ENCODE measurements at regions not wholly inside any gene's neighbourhood (a gene's known extent, or its start where the extent isn't known, plus 50 kb on each side); places are given as distances from the start of the nearest gene placed in this dataset.

DNA sequence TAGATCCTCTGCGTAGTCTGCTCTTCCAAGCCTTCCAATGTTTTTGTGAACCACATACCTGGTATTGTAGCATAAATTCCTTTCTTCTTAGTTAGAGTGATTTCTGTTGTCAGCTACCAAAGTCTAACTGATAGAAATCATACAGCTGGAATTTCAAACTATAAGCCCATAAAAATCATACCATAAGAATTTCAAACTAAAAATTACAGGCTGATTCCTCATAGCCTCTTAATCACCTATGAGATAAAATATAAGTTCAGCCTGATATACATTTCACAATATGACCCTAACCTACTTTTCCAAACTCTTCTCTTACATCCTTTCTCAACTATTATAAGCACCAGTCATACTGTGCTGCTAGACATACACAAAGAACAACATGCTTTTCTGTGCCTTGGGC lies 64.8 kb downstream of the PTHLH start:
- no peak overlapping the region for H3K27ac ChIP-seq (replicated peaks; ENCODE audit: low read length)

DNA sequence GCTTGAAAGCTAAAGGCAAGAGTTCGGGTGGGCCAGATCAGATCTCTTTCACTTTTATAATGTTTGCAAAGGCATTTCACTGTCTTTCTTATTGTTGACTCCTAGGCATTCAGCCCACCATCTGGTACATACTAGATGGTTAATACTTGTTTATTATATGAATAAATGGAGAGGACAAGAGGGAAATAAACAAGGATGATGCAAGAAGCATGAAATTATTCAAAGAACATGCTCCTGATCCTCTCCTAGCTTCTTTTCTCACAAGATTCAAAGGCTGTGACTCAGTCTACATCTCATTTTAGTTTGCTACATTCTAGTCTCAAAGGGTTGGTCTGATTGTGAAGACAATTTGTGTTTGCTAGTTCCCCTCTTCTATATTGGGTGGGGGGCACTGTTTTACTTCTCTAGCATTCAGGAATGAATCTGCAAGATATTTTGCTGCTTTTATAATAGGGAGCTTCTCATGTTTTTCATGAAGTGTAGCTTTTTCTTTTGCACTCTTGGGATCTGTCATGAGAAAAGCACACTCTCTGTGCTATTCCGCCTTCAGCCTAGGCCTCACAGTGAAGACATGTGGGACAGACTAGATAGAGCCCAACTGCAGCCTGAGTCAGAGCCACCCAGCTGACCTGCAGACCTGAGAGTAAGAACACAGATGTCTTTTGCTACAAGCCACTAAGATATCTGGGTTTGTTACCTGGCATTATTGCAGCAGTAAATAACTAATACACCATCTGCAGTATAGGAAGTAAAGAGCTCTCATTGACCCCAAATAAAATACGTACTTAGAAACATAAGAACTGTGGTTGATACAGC lies 65.7 kb downstream of the PTHLH start:
- H2AK5ac ChIP-seq (ENCODE audit: low read depth, low read length) = no peak overlapping the region
- no peak overlapping the region for H2BK5ac ChIP-seq (ENCODE audit: low read length)
- H3K27ac ChIP-seq (replicated peaks; ENCODE audit: low read length) = no peak overlapping the region
- no peaks in the 10 kb centered on the region for H3K36me3 ChIP-seq (replicated peaks in 1 of 2; ENCODE audit: control insufficient read depth in 2 of 2, insufficient read depth in 2 of 2, low read length in 2 of 2)
- H3K27me3 ChIP-seq (ENCODE audit: control insufficient read depth in 3 of 3, insufficient read depth in 3 of 3, low read depth in 1 of 3, low read length in 3 of 3) = no peaks in the 10 kb centered on the region
- no peak overlapping the region for H3K4ac ChIP-seq (ENCODE audit: low read length)
- no peak overlapping the region for H2BK120ac ChIP-seq (ENCODE audit: low read depth, low read length)
- H3K4me3 ChIP-seq (ENCODE audit: low read length in 2 of 2) = no peak overlapping the region
- no peak overlapping the region for H2BK15ac ChIP-seq (ENCODE audit: low read length)
- H3K18ac ChIP-seq (ENCODE audit: low read length) = no peak overlapping the region
- no peak overlapping the region for H2AFZ ChIP-seq (ENCODE audit: low read length)
- no peaks in the 10 kb centered on the region for H3K4me1 ChIP-seq (ENCODE audit: control insufficient read depth in 2 of 2, insufficient read depth in 1 of 2, low read depth in 1 of 2, low read length in 2 of 2)
- no peak overlapping the region for H3K4me2 ChIP-seq (ENCODE audit: insufficient read depth, low read length, poor library complexity, severe bottlenecking)
- H3K9me3 ChIP-seq (replicated peaks in 1 of 2; ENCODE audit: control insufficient read depth in 2 of 2, insufficient read depth in 1 of 2, low read depth in 1 of 2, low read length in 2 of 2) = no peaks in the 10 kb centered on the region
- H3K14ac ChIP-seq (ENCODE audit: low read length) = no peak overlapping the region
- H4K91ac ChIP-seq (ENCODE audit: low read depth, low read length, poor library complexity) = no peak overlapping the region
- H4K8ac ChIP-seq (ENCODE audit: low read depth, low read length) = no peak overlapping the region
- H3K23ac ChIP-seq (ENCODE audit: low read depth, low read length, poor library complexity) = no peak overlapping the region
- WGBS, 2 donors (ENCODE audit: extremely low coverage in 2 of 2, insufficient read length in 2 of 2, insufficient replicate concordance in 1 of 2) = no CpG with 5 or more reads among the region's 3 CpGs
- no peak overlapping the region for H3K9ac ChIP-seq (ENCODE audit: low read depth, low read length, poor library complexity)
- no peak for DNase-seq (ENCODE audit: low spot score)
- H2BK12ac ChIP-seq (ENCODE audit: low read length) = no peak overlapping the region
- H3K79me1 ChIP-seq (ENCODE audit: low read depth, low read length) = no peaks in the 10 kb centered on the region

More for the DNA sequence above, 64.8 kb downstream of the PTHLH start:
- Histone ChIP-seq H2BK15ac (ENCODE audit: low read length) (no peak overlapping the region), H2BK120ac (ENCODE audit: low read depth, low read length) (no peak overlapping the region), H3K4me2 (ENCODE audit: insufficient read depth, low read length, poor library complexity, severe bottlenecking) (no peak overlapping the region), H2BK12ac (ENCODE audit: low read length) (no peak overlapping the region), H3K4ac (ENCODE audit: low read length) (no peak overlapping the region), H3K27me3 (ENCODE audit: control insufficient read depth in 3 of 3, insufficient read depth in 3 of 3, low read depth in 1 of 3, low read length in 3 of 3) (no peaks in the 10 kb centered on the region), H4K91ac (ENCODE audit: low read depth, low read length, poor library complexity) (no peak overlapping the region), H2AK5ac (ENCODE audit: low read depth, low read length) (no peak overlapping the region), H2AFZ (ENCODE audit: low read length) (no peak overlapping the region), H4K8ac (ENCODE audit: low read depth, low read length) (no peak overlapping the region), H3K14ac (ENCODE audit: low read length) (no peak overlapping the region), H3K18ac (ENCODE audit: low read length) (no peak overlapping the region), H3K23ac (ENCODE audit: low read depth, low read length, poor library complexity) (no peak overlapping the region), H3K9ac (ENCODE audit: low read depth, low read length, poor library complexity) (no peak overlapping the region), H3K9me3 (replicated peaks in 1 of 2; ENCODE audit: control insufficient read depth in 2 of 2, insufficient read depth in 1 of 2, low read depth in 1 of 2, low read length in 2 of 2) (no peaks in the 10 kb centered on the region), H3K4me3 (ENCODE audit: low read length in 2 of 2) (no peak overlapping the region), H3K4me1 (ENCODE audit: control insufficient read depth in 2 of 2, insufficient read depth in 1 of 2, low read depth in 1 of 2, low read length in 2 of 2) (no peaks in the 10 kb centered on the region), H3K79me1 (ENCODE audit: low read depth, low read length) (no peaks in the 10 kb centered on the region), H3K36me3 (replicated peaks in 1 of 2; ENCODE audit: control insufficient read depth in 2 of 2, insufficient read depth in 2 of 2, low read length in 2 of 2) (no peaks in the 10 kb centered on the region), H2BK5ac (ENCODE audit: low read length) (no peak overlapping the region)
- WGBS, 2 donors (ENCODE audit: extremely low coverage in 2 of 2, insufficient read length in 2 of 2, insufficient replicate concordance in 1 of 2) = no CpG with 5 or more reads among the region's 1 CpG
- DNase-seq (ENCODE audit: low spot score) = no peak

DNA sequence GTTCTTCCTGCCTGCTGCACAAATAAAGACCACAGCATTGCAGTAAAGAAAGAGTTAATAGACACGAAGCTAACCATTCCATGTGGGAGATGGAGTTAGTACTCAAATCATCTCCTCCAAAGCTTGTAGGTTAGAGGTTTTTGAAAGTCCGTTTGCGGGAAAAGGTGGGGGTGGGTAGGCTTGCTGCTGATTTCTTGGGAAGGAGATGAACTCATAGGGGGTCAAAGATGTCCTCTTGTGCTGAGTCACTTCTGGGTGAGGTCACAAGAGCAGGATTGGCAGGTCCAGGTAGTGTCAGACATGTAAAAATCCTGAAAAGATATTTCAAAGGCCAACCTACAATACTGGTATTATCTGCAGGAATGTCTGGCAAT lies 66.4 kb downstream of the PTHLH start:
- Histone ChIP-seq H2BK12ac (ENCODE audit: low read length) (no peak overlapping the region), H3K27me3 (ENCODE audit: control insufficient read depth in 3 of 3, insufficient read depth in 3 of 3, low read depth in 1 of 3, low read length in 3 of 3) (no peaks in the 10 kb centered on the region), H3K18ac (ENCODE audit: low read length) (no peak overlapping the region), H3K9ac (ENCODE audit: low read depth, low read length, poor library complexity) (no peak overlapping the region), H3K4me3 (ENCODE audit: low read length in 2 of 2) (no peak overlapping the region), H3K4me1 (ENCODE audit: control insufficient read depth in 2 of 2, insufficient read depth in 1 of 2, low read depth in 1 of 2, low read length in 2 of 2) (no peaks in the 10 kb centered on the region), H2BK5ac (ENCODE audit: low read length) (no peak overlapping the region), H2BK15ac (ENCODE audit: low read length) (no peak overlapping the region), H4K91ac (ENCODE audit: low read depth, low read length, poor library complexity) (no peak overlapping the region), H3K4ac (ENCODE audit: low read length) (no peak overlapping the region), H3K4me2 (ENCODE audit: insufficient read depth, low read length, poor library complexity, severe bottlenecking) (no peak overlapping the region), H2BK120ac (ENCODE audit: low read depth, low read length) (no peak overlapping the region), H3K36me3 (replicated peaks in 1 of 2; ENCODE audit: control insufficient read depth in 2 of 2, insufficient read depth in 2 of 2, low read length in 2 of 2) (no peaks in the 10 kb centered on the region), H2AK5ac (ENCODE audit: low read depth, low read length) (no peak overlapping the region), H3K79me1 (ENCODE audit: low read depth, low read length) (no peaks in the 10 kb centered on the region), H3K27ac (replicated peaks; ENCODE audit: low read length) (no peak overlapping the region), H2AFZ (ENCODE audit: low read length) (no peak overlapping the region), H3K9me3 (replicated peaks in 1 of 2; ENCODE audit: control insufficient read depth in 2 of 2, insufficient read depth in 1 of 2, low read depth in 1 of 2, low read length in 2 of 2) (no peaks in the 10 kb centered on the region), H3K14ac (ENCODE audit: low read length) (no peak overlapping the region), H3K23ac (ENCODE audit: low read depth, low read length, poor library complexity) (no peak overlapping the region), H4K8ac (ENCODE audit: low read depth, low read length) (no peak overlapping the region)
- no CpG with 5 or more reads among the region's 3 CpGs for whole genome bisulfite sequencing, 2 donors (ENCODE audit: extremely low coverage in 2 of 2, insufficient read length in 2 of 2, insufficient replicate concordance in 1 of 2)
- no peak for DNase-seq (ENCODE audit: low spot score)

DNA sequence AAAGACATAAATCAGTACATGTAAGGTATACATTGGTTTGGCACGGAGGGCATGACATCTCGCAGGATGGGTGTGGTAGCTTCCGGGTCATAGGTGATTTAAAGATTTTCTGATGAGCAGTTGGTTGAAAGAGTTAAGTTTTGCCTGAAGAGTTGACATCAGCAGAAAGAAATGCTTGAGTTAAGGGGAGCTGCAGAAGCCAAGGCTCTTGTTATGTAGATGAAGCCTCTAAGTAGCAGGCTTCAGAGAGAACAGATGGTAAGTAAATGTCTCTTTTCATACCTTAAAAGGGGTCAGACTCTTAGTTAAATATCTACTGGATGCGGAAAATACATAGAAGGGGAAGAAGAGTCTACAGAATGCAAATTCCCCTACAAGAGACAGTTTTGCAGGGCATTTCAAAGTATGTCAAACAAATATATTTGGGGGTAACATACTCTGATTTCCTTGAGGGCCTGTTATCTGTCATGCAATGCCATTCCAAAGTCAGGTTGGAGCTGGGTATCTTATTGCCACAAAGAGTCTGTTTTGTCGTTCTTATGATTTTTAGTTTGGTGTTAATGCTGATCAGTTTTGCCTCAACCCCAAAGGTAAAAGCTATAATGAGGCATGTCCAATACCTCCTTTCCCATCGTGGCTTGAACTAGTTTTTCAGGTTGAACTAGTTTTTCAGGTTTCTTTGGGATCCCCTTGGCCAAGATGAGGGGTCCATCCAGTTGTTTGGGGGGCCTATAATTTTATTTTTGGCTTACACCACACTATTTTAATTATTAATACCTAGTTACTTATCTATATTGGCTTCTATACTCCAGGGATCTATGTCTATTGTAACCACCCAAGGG lies 67.0 kb downstream of the PTHLH start:
- no peak for DNase-seq (ENCODE audit: low spot score)
- H3K4me2 ChIP-seq (ENCODE audit: insufficient read depth, low read length, poor library complexity, severe bottlenecking) = no peak overlapping the region
- no peak overlapping the region for H3K23ac ChIP-seq (ENCODE audit: low read depth, low read length, poor library complexity)
- no CpG with 5 or more reads among the region's 6 CpGs for WGBS, 2 donors (ENCODE audit: extremely low coverage in 2 of 2, insufficient read length in 2 of 2, insufficient replicate concordance in 1 of 2)
- H2AK5ac ChIP-seq (ENCODE audit: low read depth, low read length) = no peak overlapping the region
- H2BK120ac ChIP-seq (ENCODE audit: low read depth, low read length) = no peak overlapping the region
- H4K91ac ChIP-seq (ENCODE audit: low read depth, low read length, poor library complexity) = no peak overlapping the region
- H3K14ac ChIP-seq (ENCODE audit: low read length) = no peak overlapping the region
- no peaks in the 10 kb centered on the region for H3K36me3 ChIP-seq (replicated peaks in 1 of 2; ENCODE audit: control insufficient read depth in 2 of 2, insufficient read depth in 2 of 2, low read length in 2 of 2)
- H3K4ac ChIP-seq (ENCODE audit: low read length) = no peak overlapping the region
- H2BK12ac ChIP-seq (ENCODE audit: low read length) = no peak overlapping the region
- H3K27me3 ChIP-seq (ENCODE audit: control insufficient read depth in 3 of 3, insufficient read depth in 3 of 3, low read depth in 1 of 3, low read length in 3 of 3) = no peaks in the 10 kb centered on the region
- no peak overlapping the region for H4K8ac ChIP-seq (ENCODE audit: low read depth, low read length)
- no peaks in the 10 kb centered on the region for H3K9me3 ChIP-seq (replicated peaks in 1 of 2; ENCODE audit: control insufficient read depth in 2 of 2, insufficient read depth in 1 of 2, low read depth in 1 of 2, low read length in 2 of 2)
- H3K18ac ChIP-seq (ENCODE audit: low read length) = no peak overlapping the region
- no peak overlapping the region for H3K4me3 ChIP-seq (ENCODE audit: low read length in 2 of 2)
- H3K9ac ChIP-seq (ENCODE audit: low read depth, low read length, poor library complexity) = no peak overlapping the region
- H2BK15ac ChIP-seq (ENCODE audit: low read length) = no peak overlapping the region
- no peak overlapping the region for H2AFZ ChIP-seq (ENCODE audit: low read length)
- no peak overlapping the region for H2BK5ac ChIP-seq (ENCODE audit: low read length)
- no peaks in the 10 kb centered on the region for H3K79me1 ChIP-seq (ENCODE audit: low read depth, low read length)
- H3K4me1 ChIP-seq (ENCODE audit: control insufficient read depth in 2 of 2, insufficient read depth in 1 of 2, low read depth in 1 of 2, low read length in 2 of 2) = no peaks in the 10 kb centered on the region
- H3K27ac ChIP-seq (replicated peaks; ENCODE audit: low read length) = no peak overlapping the region

Measured in neuronal stem cell (in vitro differentiated cells).